ENCODE measurements at regions not wholly inside any gene's neighbourhood (a gene's known extent, or its start where the extent isn't known, plus 50 kb on each side); places are given as distances from the start of the nearest gene placed in this dataset.
"Not testable (repeated sequence)": the region's sequence is repeated elsewhere in the genome, so short reads cannot be mapped to it uniquely, and the experiment has no call there.

DNA sequence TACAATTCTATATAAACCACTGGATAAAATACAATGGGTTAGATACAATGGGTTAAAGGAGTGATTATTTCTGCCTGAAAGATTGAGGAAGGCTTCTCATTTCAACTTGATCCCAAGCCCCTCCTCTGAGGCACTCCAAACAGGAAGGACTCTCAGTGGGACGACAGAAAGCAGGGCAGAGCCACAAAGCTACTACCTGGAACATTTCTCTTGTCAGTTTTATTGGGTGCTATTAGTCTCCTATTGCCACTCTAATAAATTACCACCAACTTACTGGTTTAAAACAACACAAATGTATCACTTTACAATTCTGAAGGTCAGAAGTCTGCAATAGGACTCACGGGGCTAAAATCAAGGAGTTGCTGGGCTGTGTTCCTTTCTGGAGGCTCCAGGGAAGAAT lies 146.7 kb downstream of the MREG start:
- Histone ChIP-seq H3K27me3 (no peaks in the 10 kb centered on the region), H3K4me3 (no peak overlapping the region), H3K9me3 (no peaks in the 10 kb centered on the region), H3K27ac (no peak overlapping the region), H3K4me1 (no peaks in the 10 kb centered on the region), H3K36me3 (no peaks in the 10 kb centered on the region)
- no peak for DNase-seq (ENCODE audit: low spot score in 2 of 2)
- TF ChIP-seq CTCF (IDR thresholded peaks at IDR 0.05) (no peak), POLR2AphosphoS5 (IDR thresholded peaks at IDR 0.05) (no peak), POLR2A (IDR thresholded peaks at IDR 0.05) (no peak)
- intact Hi-C loops (cut with DNase I; ENCODE audit: low total_unique reads), result no loop called here

DNA sequence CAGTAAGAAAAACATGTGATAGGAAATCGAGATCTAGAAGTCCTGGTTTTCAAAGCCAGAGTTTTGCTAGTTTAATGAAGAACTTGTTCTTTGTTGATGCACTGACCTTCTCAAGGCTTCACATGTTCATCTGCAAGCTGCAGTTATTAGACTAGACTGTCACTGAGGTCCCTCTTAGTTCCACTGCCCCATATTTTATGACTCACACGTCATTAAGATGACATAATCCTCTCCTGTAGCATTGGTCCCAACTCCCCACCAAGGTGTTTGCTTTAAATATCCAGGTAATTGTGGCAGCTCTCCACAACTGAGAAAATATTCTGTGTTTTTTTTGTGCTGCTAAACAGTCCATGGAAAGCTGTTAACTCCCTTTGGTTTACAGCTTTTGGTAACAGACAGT lies 149.7 kb downstream of the MREG start:
- TF ChIP-seq CTCF (IDR thresholded peaks at IDR 0.05) (no peak), POLR2A (IDR thresholded peaks at IDR 0.05) (no peak), POLR2AphosphoS5 (IDR thresholded peaks at IDR 0.05) (no peak)
- Histone ChIP-seq H3K27ac (no peak overlapping the region), H3K4me3 (no peak overlapping the region), H3K4me1 (no peaks in the 10 kb centered on the region), H3K9me3 (no peaks in the 10 kb centered on the region), H3K27me3 (no peaks in the 10 kb centered on the region), H3K36me3 (no peaks in the 10 kb centered on the region)
- intact Hi-C loops (cut with DNase I; ENCODE audit: low total_unique reads), result no loop called here
- DNase-seq (ENCODE audit: low spot score in 2 of 2), result no peak

GRCh38 chr2:215862351-215862771 lies 151.0 kb downstream of the MREG start:
- intact Hi-C loops (cut with DNase I; ENCODE audit: low total_unique reads), result no loop called here
- no peak for DNase-seq (ENCODE audit: low spot score in 2 of 2)
- H3K36me3 ChIP-seq, result no peaks in the 10 kb centered on the region
- TF ChIP-seq CTCF (IDR thresholded peaks at IDR 0.05) (no peak), POLR2AphosphoS5 (IDR thresholded peaks at IDR 0.05) (no peak), POLR2A (IDR thresholded peaks at IDR 0.05) (no peak)
- no peaks in the 10 kb centered on the region for H3K4me1 ChIP-seq
- no peaks in the 10 kb centered on the region for H3K27me3 ChIP-seq
- H3K27ac ChIP-seq, result no peak overlapping the region
- H3K4me3 ChIP-seq, result no peak overlapping the region
- no peaks in the 10 kb centered on the region for H3K9me3 ChIP-seq

DNA sequence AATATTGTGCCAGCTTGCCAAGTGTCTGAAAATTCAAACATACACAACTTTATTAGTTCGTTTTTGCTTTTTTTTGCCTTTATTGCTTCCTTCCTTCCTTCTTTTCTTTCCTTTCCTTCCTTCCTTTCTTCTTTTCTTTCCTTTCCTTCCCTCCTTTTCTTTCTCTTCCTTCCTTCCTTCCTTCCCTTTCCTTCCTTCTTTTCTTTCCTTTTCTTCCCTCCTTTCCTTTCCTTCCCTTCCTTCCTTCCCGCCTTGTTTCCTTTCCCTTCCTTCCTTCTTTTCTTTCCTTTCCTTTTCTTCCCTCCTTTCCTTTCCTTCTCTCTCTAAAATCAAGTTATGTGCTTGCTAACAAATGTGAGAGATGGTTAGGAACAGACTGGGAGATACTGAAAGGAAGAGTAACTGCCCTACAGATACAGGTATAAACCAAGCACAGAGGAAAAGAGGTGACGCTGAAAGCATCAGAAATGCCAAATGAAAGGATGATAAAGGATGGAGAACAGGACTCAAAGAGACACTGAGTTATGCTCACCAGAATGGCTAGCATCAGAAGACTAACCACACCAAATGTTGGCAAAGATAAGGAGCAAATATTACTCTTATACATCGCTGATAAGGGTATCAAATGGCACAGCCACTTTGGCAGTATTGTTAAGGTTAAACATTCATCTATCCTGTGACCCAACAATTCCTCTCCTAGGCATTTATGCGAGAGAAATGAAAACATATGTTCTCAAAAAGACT lies 151.6 kb downstream of the MREG start:
- no peaks in the 10 kb centered on the region for H3K4me1 ChIP-seq
- H3K36me3 ChIP-seq, result no peaks in the 10 kb centered on the region
- TF ChIP-seq CTCF (IDR thresholded peaks at IDR 0.05) (no peak), POLR2AphosphoS5 (IDR thresholded peaks at IDR 0.05) (no peak), POLR2A (IDR thresholded peaks at IDR 0.05) (no peak)
- no peaks in the 10 kb centered on the region for H3K9me3 ChIP-seq
- no peaks in the 10 kb centered on the region for H3K27me3 ChIP-seq
- intact Hi-C loops (cut with DNase I; ENCODE audit: low total_unique reads), result no loop called here
- no peak for DNase-seq (ENCODE audit: low spot score in 2 of 2)
- no peak overlapping the region for H3K27ac ChIP-seq
- H3K4me3 ChIP-seq, result no peak overlapping the region

DNA sequence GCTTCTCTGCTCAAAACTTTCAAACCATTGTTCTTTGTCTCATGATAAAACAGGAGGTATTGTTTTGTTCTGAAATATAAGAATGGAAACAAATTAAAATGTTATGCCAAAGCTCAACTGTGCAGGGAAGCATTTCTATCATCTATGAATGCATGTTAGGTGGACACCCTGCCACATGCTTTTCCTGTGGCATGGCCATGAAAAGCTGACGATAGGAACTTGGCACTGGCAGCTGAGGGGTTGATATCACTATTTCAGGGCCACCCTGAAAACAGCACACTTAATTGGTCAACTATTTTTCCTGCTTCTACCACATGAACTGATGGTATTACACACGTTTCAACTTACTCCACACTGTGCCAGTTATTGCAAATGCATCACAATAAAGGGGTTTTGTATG lies 157.3 kb downstream of the MREG start:
- no peak for DNase-seq (ENCODE audit: low spot score in 2 of 2)
- H3K4me1 ChIP-seq, result no peaks in the 10 kb centered on the region
- TF ChIP-seq CTCF (IDR thresholded peaks at IDR 0.05), result no peak
- no peak for TF ChIP-seq POLR2AphosphoS5 (IDR thresholded peaks at IDR 0.05)
- TF ChIP-seq POLR2A (IDR thresholded peaks at IDR 0.05), result no peak
- H3K36me3 ChIP-seq, result no peaks in the 10 kb centered on the region
- H3K27ac ChIP-seq, result no peak overlapping the region
- no peaks in the 10 kb centered on the region for H3K27me3 ChIP-seq
- no peaks in the 10 kb centered on the region for H3K9me3 ChIP-seq
- H3K4me3 ChIP-seq, result no peak overlapping the region
- intact Hi-C loops (cut with DNase I; ENCODE audit: low total_unique reads), result no loop called here

DNA sequence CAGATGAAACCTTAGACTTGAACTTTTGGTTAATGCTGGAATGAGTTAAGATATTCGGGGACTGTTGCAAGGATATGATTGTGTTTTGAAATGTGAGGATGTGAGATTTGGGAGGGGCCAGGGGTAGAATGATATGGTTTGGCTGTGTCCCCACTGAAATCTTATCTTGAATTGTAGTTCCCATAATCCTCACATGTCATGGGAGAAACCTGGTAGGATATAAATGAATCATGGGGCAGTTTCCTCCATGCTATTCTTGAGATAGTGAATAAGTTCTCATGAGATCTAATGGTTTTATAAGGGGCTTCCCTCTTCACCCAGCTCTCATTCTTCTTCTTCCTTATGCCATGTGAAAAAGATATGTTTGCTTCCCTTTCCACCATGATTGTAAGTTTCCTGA lies 158.0 kb downstream of the MREG start:
- H3K27me3 ChIP-seq; H3K27ac ChIP-seq; DNase-seq (ENCODE audit: low spot score in 2 of 2); H3K9me3 ChIP-seq; H3K4me1 ChIP-seq; H3K4me3 ChIP-seq; intact Hi-C loops (cut with DNase I; ENCODE audit: low total_unique reads); H3K36me3 ChIP-seq: not testable (repeated sequence)
